ENCODE measurements at regions not wholly inside any gene's neighbourhood (a gene's known extent, or its start where the extent isn't known, plus 50 kb on each side); places are given as distances from the start of the nearest gene placed in this dataset.

- no peak overlapping the region for H3K4me2 ChIP-seq (ENCODE audit: insufficient read depth, low read length)
- no peaks in the 10 kb centered on the region for H3K36me3 ChIP-seq (ENCODE audit: insufficient read depth, low read length)
- no peak overlapping the region for H3K4me3 ChIP-seq (ENCODE audit: low read depth in 1 of 2, low read length in 2 of 2)
- H3K9me3 ChIP-seq (ENCODE audit: insufficient read depth, low read length, severe bottlenecking) = no peaks in the 10 kb centered on the region
- H3K27ac ChIP-seq (ENCODE audit: low read length) = no peak overlapping the region
- H4K20me1 ChIP-seq (ENCODE audit: insufficient read depth, low read length) = no peaks in the 10 kb centered on the region
- no peaks in the 10 kb centered on the region for H3K79me2 ChIP-seq (ENCODE audit: insufficient read depth, low read length)
- DNase-seq = no peak
- H2AFZ ChIP-seq (ENCODE audit: low read depth, low read length) = no peak overlapping the region
- no peak for TF ChIP-seq EZH2 (IDR thresholded peaks at IDR 0.05; ENCODE audit: borderline replicate concordance, low read depth, low read length, severe bottlenecking)
- TF ChIP-seq, protein P1, sequence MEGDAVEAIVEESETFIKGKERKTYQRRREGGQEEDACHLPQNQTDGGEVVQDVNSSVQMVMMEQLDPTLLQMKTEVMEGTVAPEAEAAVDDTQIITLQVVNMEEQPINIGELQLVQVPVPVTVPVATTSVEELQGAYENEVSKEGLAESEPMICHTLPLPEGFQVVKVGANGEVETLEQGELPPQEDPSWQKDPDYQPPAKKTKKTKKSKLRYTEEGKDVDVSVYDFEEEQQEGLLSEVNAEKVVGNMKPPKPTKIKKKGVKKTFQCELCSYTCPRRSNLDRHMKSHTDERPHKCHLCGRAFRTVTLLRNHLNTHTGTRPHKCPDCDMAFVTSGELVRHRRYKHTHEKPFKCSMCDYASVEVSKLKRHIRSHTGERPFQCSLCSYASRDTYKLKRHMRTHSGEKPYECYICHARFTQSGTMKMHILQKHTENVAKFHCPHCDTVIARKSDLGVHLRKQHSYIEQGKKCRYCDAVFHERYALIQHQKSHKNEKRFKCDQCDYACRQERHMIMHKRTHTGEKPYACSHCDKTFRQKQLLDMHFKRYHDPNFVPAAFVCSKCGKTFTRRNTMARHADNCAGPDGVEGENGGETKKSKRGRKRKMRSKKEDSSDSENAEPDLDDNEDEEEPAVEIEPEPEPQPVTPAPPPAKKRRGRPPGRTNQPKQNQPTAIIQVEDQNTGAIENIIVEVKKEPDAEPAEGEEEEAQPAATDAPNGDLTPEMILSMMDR (IDR thresholded peaks at IDR 0.05; ENCODE audit: borderline replicate concordance, extremely low read depth, low read length, poor library complexity, severe bottlenecking) = no peak
- no peaks in the 10 kb centered on the region for H3K27me3 ChIP-seq (ENCODE audit: insufficient read depth, low read length, poor library complexity)
- H3K4me1 ChIP-seq (ENCODE audit: insufficient read depth, low read length) = no peaks in the 10 kb centered on the region
- no peak overlapping the region for H3K9ac ChIP-seq (ENCODE audit: low read depth, low read length)
- ATAC-seq (ENCODE audit: insufficient read depth, low read depth) = no peak
Measured at GRCh38 chr5:159509002-159509660, 178.8 kb upstream of the IL12B start.

- TF ChIP-seq, protein P1 (IDR thresholded peaks at IDR 0.05; ENCODE audit: borderline replicate concordance, extremely low read depth, low read length, poor library complexity, severe bottlenecking) = no peak
- no peak for TF ChIP-seq EZH2 (IDR thresholded peaks at IDR 0.05; ENCODE audit: borderline replicate concordance, low read depth, low read length, severe bottlenecking)
- no peaks in the 10 kb centered on the region for H4K20me1 ChIP-seq (ENCODE audit: insufficient read depth, low read length)
- H3K9me3 ChIP-seq (ENCODE audit: insufficient read depth, low read length, severe bottlenecking) = no peaks in the 10 kb centered on the region
- no peak overlapping the region for H3K27ac ChIP-seq (ENCODE audit: low read length)
- H3K4me2 ChIP-seq (ENCODE audit: insufficient read depth, low read length) = no peak overlapping the region
- no peaks in the 10 kb centered on the region for H3K27me3 ChIP-seq (ENCODE audit: insufficient read depth, low read length, poor library complexity)
- DNase-seq (no peak), ATAC-seq (ENCODE audit: insufficient read depth, low read depth) (no peak)
- H3K4me3 ChIP-seq (ENCODE audit: low read depth in 1 of 2, low read length in 2 of 2) = no peak overlapping the region
- no peaks in the 10 kb centered on the region for H3K4me1 ChIP-seq (ENCODE audit: insufficient read depth, low read length)
- no peak overlapping the region for H3K9ac ChIP-seq (ENCODE audit: low read depth, low read length)
- no peak overlapping the region for H2AFZ ChIP-seq (ENCODE audit: low read depth, low read length)
- H3K36me3 ChIP-seq (ENCODE audit: insufficient read depth, low read length) = no peaks in the 10 kb centered on the region
- H3K79me2 ChIP-seq (ENCODE audit: insufficient read depth, low read length) = no peaks in the 10 kb centered on the region
Measured at GRCh38 chr5:159510282-159510681, 180.0 kb upstream of the IL12B start.

DNA sequence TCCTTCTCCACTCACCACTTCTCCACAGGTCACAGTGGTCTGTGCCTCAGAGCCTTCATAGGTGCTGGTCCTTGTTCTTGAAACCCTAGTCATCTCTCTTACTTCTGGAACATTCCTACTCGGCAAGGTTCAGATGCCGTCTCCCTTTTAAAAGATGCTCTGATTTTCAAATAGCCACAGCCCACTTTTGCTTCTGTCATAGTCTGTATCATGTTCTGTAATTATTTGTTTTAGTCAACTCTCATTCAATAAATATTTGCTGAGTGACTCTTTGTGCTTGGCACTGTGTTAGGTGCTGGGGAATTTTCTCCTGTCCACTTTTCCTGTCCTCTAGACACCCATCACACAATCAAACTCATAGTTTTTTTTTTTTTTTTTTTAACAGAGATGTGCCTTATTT lies 181.3 kb upstream of the IL12B start:
- Histone ChIP-seq H3K4me3 (ENCODE audit: low read depth in 1 of 2, low read length in 2 of 2) (no peak overlapping the region), H3K9ac (ENCODE audit: low read depth, low read length) (no peak overlapping the region), H3K27ac (ENCODE audit: low read length) (no peak overlapping the region), H4K20me1 (ENCODE audit: insufficient read depth, low read length) (no peaks in the 10 kb centered on the region), H3K36me3 (ENCODE audit: insufficient read depth, low read length) (no peaks in the 10 kb centered on the region), H3K4me2 (ENCODE audit: insufficient read depth, low read length) (no peak overlapping the region), H3K27me3 (ENCODE audit: insufficient read depth, low read length, poor library complexity) (no peaks in the 10 kb centered on the region), H3K4me1 (ENCODE audit: insufficient read depth, low read length) (no peaks in the 10 kb centered on the region), H3K9me3 (ENCODE audit: insufficient read depth, low read length, severe bottlenecking) (no peaks in the 10 kb centered on the region), H2AFZ (ENCODE audit: low read depth, low read length) (no peak overlapping the region), H3K79me2 (ENCODE audit: insufficient read depth, low read length) (no peaks in the 10 kb centered on the region)
- DNase-seq = no peak
- no peak for ATAC-seq (ENCODE audit: insufficient read depth, low read depth)
- no peak for TF ChIP-seq EZH2 (IDR thresholded peaks at IDR 0.05; ENCODE audit: borderline replicate concordance, low read depth, low read length, severe bottlenecking)
- TF ChIP-seq, protein P1 (IDR thresholded peaks at IDR 0.05; ENCODE audit: borderline replicate concordance, extremely low read depth, low read length, poor library complexity, severe bottlenecking) = no peak
